Subcutaneous abdominal adipose tissue (tissue), 5 donors: ENCODE measurements at regions not wholly inside any gene's neighbourhood (a gene's known extent, or its start where the extent isn't known, plus 50 kb on each side); places are given as distances from the start of the nearest gene placed in this dataset.

ENCODE experiments used
- H3K27ac ChIP-seq: one replicate; pipeline ENCODE4 v1.7.0; 2013; ENCODE audit warnings: low read depth, mild to moderate bottlenecking, inconsistent platforms, low read length, moderate library complexity
- H3K27me3 ChIP-seq, 5 donors: one replicate each; pipeline ENCODE4 v1.7.0; 2013; ENCODE audit warnings: low read length in 5 of 5, inconsistent platforms in 1 of 5; ENCODE audit not compliant: control insufficient read depth in 5 of 5, insufficient read depth in 4 of 5
- H3K36me3 ChIP-seq, 5 donors: one replicate each; pipeline ENCODE4 v1.7.0; 2013; ENCODE audit warnings: low read length in 5 of 5; ENCODE audit not compliant: control insufficient read depth in 5 of 5, insufficient read depth in 5 of 5
- H3K4me1 ChIP-seq, 5 donors: one replicate each; pipeline ENCODE4 v1.7.0; 2013; ENCODE audit warnings: low read length in 5 of 5, mild to moderate bottlenecking in 3 of 5, moderate library complexity in 1 of 5; ENCODE audit not compliant: control insufficient read depth in 5 of 5, insufficient read depth in 5 of 5
- H3K4me3 ChIP-seq, 5 donors: one replicate each; pipeline ENCODE4 v1.7.0; 2013; ENCODE audit warnings: low read length in 5 of 5, low read depth in 1 of 5
- H3K9ac ChIP-seq, 5 donors: one replicate each; pipeline ENCODE4 v1.7.0; 2013; ENCODE audit warnings: low read length in 5 of 5, mild to moderate bottlenecking in 4 of 5, moderate library complexity in 3 of 5
- H3K9me3 ChIP-seq, 5 donors: one replicate each; pipeline ENCODE4 v1.7.0; 2013; ENCODE audit warnings: low read length in 5 of 5; ENCODE audit not compliant: control insufficient read depth in 5 of 5
- donor health status: healthy.
- donor health status: healthy.
- donor health status: healthy.
- donor health status: healthy.
- donor health status: healthy.

DNA sequence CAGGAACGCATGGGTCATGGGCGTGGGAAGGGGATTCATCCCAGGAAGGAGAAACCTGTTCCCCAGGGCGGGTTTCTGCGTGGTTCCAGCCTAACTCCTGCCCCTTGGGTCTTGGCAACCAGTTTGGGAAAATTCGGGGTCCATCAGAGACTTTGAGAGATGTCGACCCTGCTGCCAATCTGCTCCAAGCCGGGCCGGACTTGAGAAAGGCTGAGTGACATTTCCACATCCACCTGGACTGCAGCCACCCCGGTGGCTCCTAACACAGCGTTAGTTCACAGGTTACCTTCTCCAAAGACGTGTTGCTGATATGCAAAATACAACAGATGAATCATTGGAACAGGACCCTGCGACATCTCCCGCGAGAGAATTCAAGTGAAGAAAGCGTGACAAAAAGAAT lies 627.2 kb downstream of the IRX1 start:
- no peak overlapping the region for H3K9ac ChIP-seq
- H3K27me3 ChIP-seq: no peaks in the 10 kb centered on the region
- H3K36me3 ChIP-seq: no peaks in the 10 kb centered on the region
- no peak overlapping the region for H3K4me3 ChIP-seq
- peaks cover 0 to 4% (median 0%) of the 10 kb centered on the region in 5 donors for H3K9me3 ChIP-seq
- no peaks in the 10 kb centered on the region for H3K4me1 ChIP-seq
- H3K27ac ChIP-seq: no peak overlapping the region

DNA sequence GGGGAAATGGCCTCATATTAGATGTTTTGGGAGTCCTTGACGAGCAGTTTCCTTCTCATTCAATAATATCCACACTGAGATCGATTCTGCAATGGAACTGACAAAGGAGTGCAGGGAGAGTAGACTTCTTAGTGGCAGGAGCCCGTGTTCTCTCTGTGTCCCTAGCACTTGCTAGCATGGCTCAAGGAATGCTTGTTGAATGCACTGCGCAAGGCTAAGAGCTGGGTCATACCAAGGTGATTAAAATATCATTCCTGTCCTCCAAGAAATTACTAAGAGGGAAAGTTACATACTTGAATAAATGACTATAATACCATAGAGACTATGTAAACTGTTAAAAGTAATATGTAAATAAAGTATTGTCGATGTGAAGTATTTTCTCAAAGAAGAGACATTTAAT lies 630.1 kb downstream of the IRX1 start:
- Histone ChIP-seq H3K27ac (no peak overlapping the region), H3K9me3 (no peaks in the 10 kb centered on the region), H3K36me3 (no peaks in the 10 kb centered on the region), H3K27me3 (no peaks in the 10 kb centered on the region), H3K9ac (no peak overlapping the region), H3K4me3 (no peak overlapping the region), H3K4me1 (peaks cover 0 to 15% (median 0%) of the 10 kb centered on the region in 5 donors)

DNA sequence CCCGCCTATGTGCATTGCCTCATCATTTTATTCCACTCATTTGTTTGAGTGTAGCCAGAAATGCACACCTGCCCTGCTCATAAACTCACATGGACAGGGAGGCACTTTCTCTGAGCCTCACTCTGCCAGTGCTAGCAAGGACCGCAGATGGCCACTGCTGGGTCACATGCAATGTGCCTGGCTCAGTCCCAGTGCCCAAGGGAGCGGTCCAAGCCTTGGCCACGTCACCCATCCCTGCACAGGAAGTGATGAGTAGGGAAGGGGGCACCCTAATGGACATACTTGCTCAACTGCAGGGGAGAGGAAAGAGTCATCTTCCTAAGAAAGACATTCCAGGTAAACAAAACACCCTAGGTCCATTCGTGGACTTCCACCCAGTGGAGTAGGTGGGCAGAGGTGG lies 630.9 kb downstream of the IRX1 start:
- H3K36me3 ChIP-seq: no peaks in the 10 kb centered on the region

DNA sequence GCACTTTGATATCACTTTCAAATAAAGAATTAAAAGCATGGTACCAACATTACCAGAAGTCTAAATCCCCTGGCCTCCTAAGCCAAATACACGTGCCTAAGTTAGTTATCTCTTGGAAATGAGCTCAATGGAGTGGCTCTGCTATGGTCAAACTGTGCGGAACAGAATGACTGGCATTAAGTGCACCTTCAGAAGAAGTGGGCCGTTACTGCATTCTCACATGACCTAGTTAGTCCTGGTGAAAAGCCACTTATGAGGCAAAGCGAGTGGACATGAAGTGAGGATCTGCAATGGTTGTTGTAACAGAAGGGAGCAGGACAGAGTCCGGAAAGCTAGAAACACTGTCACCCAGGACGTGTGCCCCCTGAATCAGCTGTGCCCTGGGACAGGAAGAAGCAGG lies 633.1 kb downstream of the IRX1 start:
- Histone ChIP-seq H3K9me3 (peaks cover 0 to 4% (median 0%) of the 10 kb centered on the region in 5 donors), H3K4me3 (no peak overlapping the region), H3K9ac (no peak overlapping the region)

More for the DNA sequence above, 630.9 kb downstream of the IRX1 start:
- H3K9ac ChIP-seq: no peak overlapping the region
- no peak overlapping the region for H3K27ac ChIP-seq
- H3K9me3 ChIP-seq: no peaks in the 10 kb centered on the region
- H3K27me3 ChIP-seq: no peaks in the 10 kb centered on the region
- peaks cover 0 to 15% (median 0%) of the 10 kb centered on the region in 5 donors for H3K4me1 ChIP-seq
- no peak overlapping the region for H3K4me3 ChIP-seq

DNA sequence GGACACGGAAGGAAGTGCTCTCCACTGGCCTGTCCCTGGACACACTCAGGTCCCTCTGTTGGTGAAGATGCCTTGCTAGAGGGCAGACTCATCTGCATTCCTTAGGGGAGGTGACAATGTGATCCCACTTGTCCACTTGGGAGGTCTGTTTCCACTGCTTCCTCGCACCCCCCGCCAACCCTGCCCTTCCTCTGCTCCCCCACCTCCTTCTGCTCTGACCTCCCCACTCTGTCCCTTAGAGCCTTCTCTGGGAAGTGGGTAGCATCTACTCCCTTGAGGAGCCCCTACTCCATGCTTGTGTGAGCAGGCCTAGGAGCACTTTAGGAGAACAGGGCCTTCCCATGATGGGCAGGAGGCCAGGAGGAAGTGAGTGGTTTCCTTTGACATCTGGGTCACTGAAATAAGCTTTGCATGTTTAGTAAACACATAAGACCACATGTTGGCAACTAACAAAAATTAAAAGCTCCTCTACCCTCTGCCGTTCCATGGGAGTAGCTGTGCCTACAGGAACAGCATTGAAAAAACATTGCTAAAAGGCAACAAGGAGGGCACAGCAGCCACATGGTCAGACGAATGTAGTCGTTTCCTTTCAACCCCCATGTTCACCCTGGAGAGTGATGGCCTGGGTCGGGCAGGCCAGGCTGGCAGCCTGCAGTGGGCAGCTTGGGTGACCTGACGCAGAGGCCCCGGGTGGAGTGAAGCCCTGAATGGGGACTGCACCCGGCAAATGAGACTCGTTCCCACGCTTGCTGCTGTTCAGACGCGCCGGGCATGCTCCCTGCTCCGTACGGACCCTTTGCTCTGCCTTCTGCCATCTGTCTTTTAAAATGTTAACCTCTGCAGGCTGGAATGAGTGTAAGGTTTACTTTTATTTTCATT lies 634.0 kb downstream of the IRX1 start:
- Histone ChIP-seq H3K27me3 (no peaks in the 10 kb centered on the region), H3K9ac (no peak overlapping the region), H3K4me1 (peaks cover 0 to 15% (median 0%) of the 10 kb centered on the region in 5 donors), H3K4me3 (no peak overlapping the region), H3K9me3 (peaks cover 0 to 5% (median 3%) of the 10 kb centered on the region in 5 donors), H3K36me3 (no peaks in the 10 kb centered on the region), H3K27ac (no peak overlapping the region)

More for the DNA sequence above, 633.1 kb downstream of the IRX1 start:
- Histone ChIP-seq H3K4me1 (peaks cover 0 to 15% (median 0%) of the 10 kb centered on the region in 5 donors), H3K27ac (no peak overlapping the region), H3K36me3 (no peaks in the 10 kb centered on the region), H3K27me3 (no peaks in the 10 kb centered on the region)

DNA sequence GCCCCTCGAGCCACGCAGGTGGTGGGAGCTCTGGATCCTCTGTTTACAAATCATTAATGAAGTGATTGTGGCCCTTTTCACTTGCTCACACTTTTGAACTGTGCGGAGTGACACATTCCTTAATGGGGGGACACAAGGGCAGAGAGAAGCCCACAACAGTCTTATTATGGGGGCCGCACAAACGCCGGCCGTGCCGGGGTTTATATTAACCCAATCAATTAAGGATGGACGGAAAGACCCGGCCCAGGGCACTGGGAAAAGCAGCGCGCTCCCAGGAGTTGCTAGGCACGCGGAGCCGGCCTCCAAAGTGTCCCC lies 634.8 kb downstream of the IRX1 start:
- Histone ChIP-seq H3K9me3 (peaks cover 0 to 5% (median 4%) of the 10 kb centered on the region in 5 donors), H3K4me1 (peaks cover 0 to 15% (median 0%) of the 10 kb centered on the region in 5 donors), H3K4me3 (no peak overlapping the region), H3K27ac (no peak overlapping the region), H3K27me3 (no peaks in the 10 kb centered on the region), H3K36me3 (no peaks in the 10 kb centered on the region), H3K9ac (no peak overlapping the region)

DNA sequence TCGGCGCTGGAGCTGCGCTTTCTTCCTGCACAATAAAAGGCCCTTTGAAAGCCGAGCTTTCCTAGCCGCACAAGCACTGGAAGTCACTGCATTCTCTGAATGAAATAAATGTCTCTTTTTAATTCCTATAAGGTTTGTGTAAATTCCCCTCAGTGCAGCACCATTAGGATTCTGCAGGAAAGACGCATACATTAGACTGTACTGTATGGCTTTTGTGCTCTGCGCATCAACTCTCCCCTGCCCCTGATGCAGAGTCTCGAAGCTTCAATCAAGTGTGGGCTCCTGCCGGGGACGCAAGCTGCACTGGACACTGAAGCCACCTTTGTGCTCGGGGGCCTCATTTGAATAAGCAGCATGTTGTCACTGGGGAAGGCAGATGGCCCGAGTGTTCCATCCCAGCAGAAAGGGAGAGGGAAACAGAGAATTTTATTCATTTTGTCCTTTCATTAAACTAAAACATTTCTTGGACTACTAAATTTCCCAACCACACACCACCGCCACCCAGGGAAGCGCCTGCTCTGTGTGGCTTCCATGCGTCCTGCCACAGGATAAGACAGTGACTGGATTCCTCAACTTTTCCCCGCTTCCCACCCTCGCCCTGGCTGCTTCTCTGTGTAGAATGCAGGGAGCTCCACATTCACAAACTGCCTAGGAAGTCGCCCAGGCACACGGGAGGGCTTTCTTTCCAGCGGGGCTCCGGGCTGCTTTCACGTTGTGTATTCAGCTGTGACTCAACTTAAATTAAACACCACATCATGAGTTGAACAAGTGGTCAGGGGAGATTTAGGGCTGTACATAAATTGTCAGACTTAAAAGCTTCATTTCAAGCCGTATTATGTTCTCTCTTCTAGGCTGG lies 635.4 kb downstream of the IRX1 start:
- Histone ChIP-seq H3K27me3 (no peaks in the 10 kb centered on the region), H3K4me3 (no peak overlapping the region), H3K27ac (no peak overlapping the region), H3K9ac (no peak overlapping the region), H3K36me3 (no peaks in the 10 kb centered on the region), H3K4me1 (peaks cover 0 to 15% (median 0%) of the 10 kb centered on the region in 5 donors), H3K9me3 (peaks cover 0 to 5% (median 4%) of the 10 kb centered on the region in 5 donors)

DNA sequence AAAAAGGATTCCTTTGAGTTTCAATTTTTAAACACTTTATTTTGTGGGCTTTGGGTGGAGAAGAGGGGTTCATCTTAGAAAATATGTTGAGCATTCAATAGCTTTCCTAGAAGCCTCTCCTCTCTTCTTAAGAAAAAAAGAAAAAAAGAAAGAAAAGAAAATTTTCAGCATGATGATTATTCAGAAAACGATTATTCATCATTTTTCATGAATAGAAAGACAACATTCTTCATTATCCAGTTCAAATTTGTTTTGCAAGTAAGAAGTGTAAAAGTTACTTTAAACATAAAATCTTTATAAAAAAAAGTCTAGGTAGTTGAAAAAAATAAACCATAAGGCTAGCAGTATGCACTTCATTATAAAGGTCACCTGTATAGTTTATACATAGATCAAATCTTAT lies 636.5 kb downstream of the IRX1 start:
- H3K27ac ChIP-seq: no peak overlapping the region
- H3K9me3 ChIP-seq: peaks cover 0 to 5% (median 4%) of the 10 kb centered on the region in 5 donors
- H3K36me3 ChIP-seq: no peaks in the 10 kb centered on the region
- peaks cover 0 to 15% (median 0%) of the 10 kb centered on the region in 5 donors for H3K4me1 ChIP-seq
- no peaks in the 10 kb centered on the region for H3K27me3 ChIP-seq
- no peak overlapping the region for H3K9ac ChIP-seq
- no peak overlapping the region for H3K4me3 ChIP-seq

DNA sequence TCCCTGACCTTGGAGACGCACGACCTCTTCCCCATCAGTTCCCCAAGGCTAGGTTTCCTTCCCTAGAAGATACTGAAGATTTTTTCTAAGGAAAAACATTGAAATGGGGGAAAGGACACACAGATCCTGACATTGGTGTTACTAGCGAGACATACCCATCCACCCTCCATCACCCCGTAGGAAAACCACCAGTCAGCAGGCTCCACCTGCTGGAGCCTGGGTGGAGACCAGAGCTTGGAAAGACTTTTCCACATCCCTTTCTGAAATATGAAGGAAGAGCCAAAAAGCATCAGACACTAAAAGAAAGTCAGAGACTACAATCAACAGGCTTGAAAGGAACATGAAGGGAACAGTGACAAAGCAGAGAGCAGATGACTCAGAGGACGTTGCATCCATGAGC lies 638.0 kb downstream of the IRX1 start:
- Histone ChIP-seq H3K4me3 (no peak overlapping the region), H3K4me1 (peaks cover 0 to 15% (median 0%) of the 10 kb centered on the region in 5 donors), H3K27ac (no peak overlapping the region), H3K36me3 (no peaks in the 10 kb centered on the region), H3K9me3 (peaks cover 0 to 5% (median 4%) of the 10 kb centered on the region in 5 donors), H3K9ac (no peak overlapping the region), H3K27me3 (no peaks in the 10 kb centered on the region)
